Panc1 (cell line): ENCODE measurements at regions not wholly inside any gene's neighbourhood (a gene's known extent, or its start where the extent isn't known, plus 50 kb on each side); places are given as distances from the start of the nearest gene placed in this dataset.

Experiments
- ATAC-seq: fragments of 200-7000 bp; cut with Tn5 transposase; 2 replicates; pipeline ENCODE4 v1.9.1; 2020; ENCODE audit warnings: mild to moderate bottlenecking, moderate library complexity
- BruUV-seq: library from RNA; stranded (reverse); fragments of 400-500 nt; replicated peaks from 2 replicates; lab custom pipeline; 2021; lab: Mats Ljungman, UMichigan
- CTCF ChIA-PET: fragments of 300-600 bp; sonication (Branson Sonifier 250); formaldehyde crosslinking; loops from one replicate; lab custom pipeline; 2022; ENCODE audit warnings: antibody characterized with exemption; lab: Charles Lee
- POLR2A ChIA-PET: fragments of 300-600 bp; sonication (Branson Sonifier 250); formaldehyde crosslinking; loops from one replicate; lab custom pipeline; 2022; ENCODE audit warnings: antibody characterized with exemption; lab: Charles Lee
- DNase-seq: peaks from one replicate; pipeline ENCODE4 v3.0.0-alpha.2; 2010; ENCODE audit warnings: low read depth, low spot score
- H3K27ac ChIP-seq: 2 replicates; pipeline ENCODE4 v1.5.1; 2011; ENCODE audit warnings: mild to moderate bottlenecking, low read length, inconsistent platforms
- H3K27me3 ChIP-seq: fragments of 200-500 bp; sonication (Bioruptor generic); 2 replicates; pipeline ENCODE4 v1.6.0; 2014; ENCODE audit warnings: low read length, inconsistent platforms; ENCODE audit not compliant: control insufficient read depth, insufficient read depth
- H3K36me3 ChIP-seq: fragments of 200-500 bp; sonication (Bioruptor generic); 2 replicates; pipeline ENCODE4 v1.5.1; 2014; ENCODE audit warnings: inconsistent platforms, mild to moderate bottlenecking, low read length, moderate library complexity; ENCODE audit not compliant: control insufficient read depth, insufficient read depth
- H3K4me1 ChIP-seq: 2 replicates; pipeline ENCODE4 v1.5.1; 2011; ENCODE audit warnings: inconsistent platforms, mild to moderate bottlenecking, low read length, moderate library complexity; ENCODE audit not compliant: control insufficient read depth, insufficient read depth
- H3K4me3 ChIP-seq, 2 experiments: 2 replicates each; pipeline ENCODE4 v1.5.1; 2011 to 2012; ENCODE audit warnings: low read depth in 2 of 2, low read length in 2 of 2, mild to moderate bottlenecking in 2 of 2, inconsistent platforms in 1 of 2, moderate library complexity in 1 of 2
- H3K9me3 ChIP-seq: fragments of 200-500 bp; sonication (Bioruptor generic); 2 replicates; pipeline ENCODE4 v1.5.1; 2014; ENCODE audit warnings: low read depth, mild to moderate bottlenecking, inconsistent platforms, low read length, moderate library complexity; ENCODE audit not compliant: control insufficient read depth, insufficient read depth
- CTCF ChIP-seq: fragments of 450-650 bp; IDR thresholded peaks from 2 replicates; pipeline ENCODE4 v1.5.1; 2017; ENCODE audit warnings: mild to moderate bottlenecking
- POLR2AphosphoS5 ChIP-seq: IDR thresholded peaks from 2 replicates; pipeline ENCODE4 v1.6.1; 2012; ENCODE audit warnings: mild to moderate bottlenecking, low read depth, low read length, moderate library complexity
- SIN3A ChIP-seq: IDR thresholded peaks from 2 replicates; pipeline ENCODE4 v1.6.1; 2012; ENCODE audit warnings: low read depth, mild to moderate bottlenecking, low read length, moderate library complexity, borderline replicate concordance; ENCODE audit not compliant: insufficient read depth
- TCF7L2 ChIP-seq: IDR thresholded peaks from 2 replicates; pipeline ENCODE4 v1.6.1; 2011; ENCODE audit warnings: mild to moderate bottlenecking, low read depth, low read length, inconsistent platforms
- in situ Hi-C: cut with HindIII; loops from 2 replicates; pipeline ENCODE4 v1.10.0; 2016; ENCODE audit warnings: low sequenced_read_pairs, low pct_unique_long_range_greater_than_20kb
- intact Hi-C: fragments of 100-400 bp; cut with micrococcal nuclease; formaldehyde crosslinking; loops from one replicate; pipeline ENCODE4 v1.10.0; 2022; ENCODE audit not compliant: unreplicated experiment
- TF ChIP-seq, protein P1 (sequence below), 2 experiments: IDR thresholded peaks; 2 replicates each; pipeline ENCODE4 v1.6.1; 2011 to 2012; ENCODE audit warnings: low read depth in 2 of 2, control low read depth in 1 of 2, low read length in 1 of 2, mild to moderate bottlenecking in 1 of 2, moderate library complexity in 1 of 2; ENCODE audit not compliant: insufficient read depth in 1 of 2

DNA sequence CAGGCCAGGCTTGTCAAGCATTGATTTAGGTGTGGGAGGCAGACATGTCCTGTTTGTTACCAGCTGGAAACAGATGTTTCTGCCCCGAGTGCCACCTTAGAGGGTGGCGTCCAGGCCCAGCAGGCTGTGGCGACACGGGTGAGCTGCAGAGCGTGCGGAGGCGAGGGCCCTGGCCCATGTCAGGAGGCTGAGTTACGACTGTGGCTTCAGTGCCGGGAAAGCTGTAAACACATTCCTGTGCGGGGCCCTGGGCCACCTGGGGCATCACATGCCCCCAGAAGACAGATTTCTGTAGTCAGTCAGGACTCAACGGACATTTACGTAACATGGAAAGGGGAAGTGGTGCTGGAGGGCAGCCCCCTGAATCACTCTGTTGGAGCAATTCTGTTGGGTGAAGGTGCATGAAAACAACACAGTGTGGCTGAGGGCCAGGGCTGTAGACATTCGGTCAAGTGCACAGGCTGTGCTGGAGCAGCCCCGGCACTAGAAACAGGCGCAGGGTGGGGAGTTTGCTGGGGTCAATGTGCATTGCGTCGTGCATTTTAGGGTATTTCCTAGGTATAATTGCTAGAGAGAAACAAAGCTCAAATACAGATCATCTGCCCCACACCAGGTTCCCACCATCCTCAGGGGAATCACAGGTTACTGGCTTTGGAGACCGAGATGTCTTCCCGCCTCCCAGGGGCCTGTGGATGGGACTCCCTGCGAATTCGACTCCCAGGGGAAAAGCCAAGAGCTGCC, 291.8 kb downstream of the TMEM121 start:
- Histone ChIP-seq H3K36me3 (no peaks in the 10 kb centered on the region; the same call in 1 of the 2 replicates), H3K27ac (no peak overlapping the region), H3K9me3 (no peaks in the 10 kb centered on the region), H3K4me1 (no peaks in the 10 kb centered on the region), H3K27me3 (peaks cover 9% of the 10 kb centered on the region), H3K4me3 (no peak overlapping the region)
- POLR2A ChIA-PET = no interaction called here
- intact Hi-C loops (no loop called here), in situ Hi-C loops (no loop called here)
- DNase-seq (no peak), ATAC-seq (no peak)
- TF ChIP-seq TCF7L2 (no peak), CTCF (no peak), SIN3A (no peak), POLR2AphosphoS5 (no peak)
- TF ChIP-seq, protein P1, sequence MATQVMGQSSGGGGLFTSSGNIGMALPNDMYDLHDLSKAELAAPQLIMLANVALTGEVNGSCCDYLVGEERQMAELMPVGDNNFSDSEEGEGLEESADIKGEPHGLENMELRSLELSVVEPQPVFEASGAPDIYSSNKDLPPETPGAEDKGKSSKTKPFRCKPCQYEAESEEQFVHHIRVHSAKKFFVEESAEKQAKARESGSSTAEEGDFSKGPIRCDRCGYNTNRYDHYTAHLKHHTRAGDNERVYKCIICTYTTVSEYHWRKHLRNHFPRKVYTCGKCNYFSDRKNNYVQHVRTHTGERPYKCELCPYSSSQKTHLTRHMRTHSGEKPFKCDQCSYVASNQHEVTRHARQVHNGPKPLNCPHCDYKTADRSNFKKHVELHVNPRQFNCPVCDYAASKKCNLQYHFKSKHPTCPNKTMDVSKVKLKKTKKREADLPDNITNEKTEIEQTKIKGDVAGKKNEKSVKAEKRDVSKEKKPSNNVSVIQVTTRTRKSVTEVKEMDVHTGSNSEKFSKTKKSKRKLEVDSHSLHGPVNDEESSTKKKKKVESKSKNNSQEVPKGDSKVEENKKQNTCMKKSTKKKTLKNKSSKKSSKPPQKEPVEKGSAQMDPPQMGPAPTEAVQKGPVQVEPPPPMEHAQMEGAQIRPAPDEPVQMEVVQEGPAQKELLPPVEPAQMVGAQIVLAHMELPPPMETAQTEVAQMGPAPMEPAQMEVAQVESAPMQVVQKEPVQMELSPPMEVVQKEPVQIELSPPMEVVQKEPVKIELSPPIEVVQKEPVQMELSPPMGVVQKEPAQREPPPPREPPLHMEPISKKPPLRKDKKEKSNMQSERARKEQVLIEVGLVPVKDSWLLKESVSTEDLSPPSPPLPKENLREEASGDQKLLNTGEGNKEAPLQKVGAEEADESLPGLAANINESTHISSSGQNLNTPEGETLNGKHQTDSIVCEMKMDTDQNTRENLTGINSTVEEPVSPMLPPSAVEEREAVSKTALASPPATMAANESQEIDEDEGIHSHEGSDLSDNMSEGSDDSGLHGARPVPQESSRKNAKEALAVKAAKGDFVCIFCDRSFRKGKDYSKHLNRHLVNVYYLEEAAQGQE (IDR thresholded peaks at IDR 0.05; ENCODE audit: insufficient read depth in 1 of 2, low read depth in 2 of 2, low read length in 1 of 2) = no peak
- BruUV-seq = no TSS peak
- CTCF ChIA-PET = no interaction called here

- no peaks in the 10 kb centered on the region for H3K4me1 ChIP-seq
- H3K9me3 ChIP-seq = no peaks in the 10 kb centered on the region
- H3K4me3 ChIP-seq = no peak overlapping the region
- POLR2A ChIA-PET = no interaction called here
- no peak for TF ChIP-seq SIN3A
- TF ChIP-seq, protein P1 (IDR thresholded peaks at IDR 0.05; ENCODE audit: insufficient read depth in 1 of 2, low read depth in 2 of 2, low read length in 1 of 2) = no peak
- TF ChIP-seq CTCF = no peak
- no peak for TF ChIP-seq POLR2AphosphoS5
- TF ChIP-seq TCF7L2 = no peak
- peaks cover 9% of the 10 kb centered on the region for H3K27me3 ChIP-seq
- ATAC-seq (no peak), DNase-seq (no peak)
- in situ Hi-C loops (no loop called here), intact Hi-C loops (no loop called here)
- no peaks in the 10 kb centered on the region; the same call in 1 of the 2 replicates for H3K36me3 ChIP-seq
- CTCF ChIA-PET = no interaction called here
- no peak overlapping the region for H3K27ac ChIP-seq
- no TSS peak for BruUV-seq
These were observed 292.3 kb downstream of the TMEM121 start for GRCh38 chr14:105818712-105819005.
